ENCODE measurements at regions not wholly inside any gene's neighbourhood (a gene's known extent, or its start where the extent isn't known, plus 50 kb on each side); places are given as distances from the start of the nearest gene placed in this dataset.

DNA sequence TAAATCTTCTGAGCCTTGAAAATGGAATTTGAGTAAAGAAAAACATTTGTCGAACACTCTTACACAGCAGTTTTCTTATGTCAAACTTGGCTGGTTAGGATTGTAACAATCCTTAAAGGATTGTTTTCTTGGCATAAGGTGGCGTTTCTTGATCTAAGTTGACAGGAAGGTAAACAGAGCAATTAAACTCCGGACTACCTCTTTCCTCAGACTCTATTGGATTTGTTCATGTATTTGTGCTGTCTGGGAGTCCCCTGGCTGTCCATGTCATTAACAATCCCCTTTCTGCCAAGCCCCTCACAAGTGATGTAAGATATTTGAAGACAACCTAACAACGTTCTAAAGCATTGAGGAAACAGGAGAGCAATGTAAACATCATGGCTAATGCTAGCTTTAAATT is 222.5 kb upstream of the SNX19 start:
- no peak for ATAC-seq
- TF ChIP-seq TCF4 (CRISPR knock-in tag; IDR thresholded peaks at IDR 0.05; ENCODE audit: borderline replicate concordance) (no peak), ISL1 (CRISPR knock-in tag; IDR thresholded peaks at IDR 0.05) (no peak), ESRRG (CRISPR knock-in tag; IDR thresholded peaks at IDR 0.05) (no peak), CSDC2 (CRISPR knock-in tag; IDR thresholded peaks at IDR 0.05) (no peak), ZFP30 (CRISPR knock-in tag; IDR thresholded peaks at IDR 0.05) (no peak), ZNF8 (CRISPR knock-in tag; IDR thresholded peaks at IDR 0.05) (no peak), OSR1 (CRISPR knock-in tag; IDR thresholded peaks at IDR 0.05) (no peak)
- TF ChIP-seq, protein P1, sequence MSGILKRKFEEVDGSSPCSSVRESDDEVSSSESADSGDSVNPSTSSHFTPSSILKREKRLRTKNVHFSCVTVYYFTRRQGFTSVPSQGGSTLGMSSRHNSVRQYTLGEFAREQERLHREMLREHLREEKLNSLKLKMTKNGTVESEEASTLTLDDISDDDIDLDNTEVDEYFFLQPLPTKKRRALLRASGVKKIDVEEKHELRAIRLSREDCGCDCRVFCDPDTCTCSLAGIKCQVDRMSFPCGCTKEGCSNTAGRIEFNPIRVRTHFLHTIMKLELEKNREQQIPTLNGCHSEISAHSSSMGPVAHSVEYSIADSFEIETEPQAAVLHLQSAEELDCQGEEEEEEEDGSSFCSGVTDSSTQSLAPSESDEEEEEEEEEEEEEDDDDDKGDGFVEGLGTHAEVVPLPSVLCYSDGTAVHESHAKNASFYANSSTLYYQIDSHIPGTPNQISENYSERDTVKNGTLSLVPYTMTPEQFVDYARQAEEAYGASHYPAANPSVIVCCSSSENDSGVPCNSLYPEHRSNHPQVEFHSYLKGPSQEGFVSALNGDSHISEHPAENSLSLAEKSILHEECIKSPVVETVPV (CRISPR knock-in tag; IDR thresholded peaks at IDR 0.05), result no peak

DNA sequence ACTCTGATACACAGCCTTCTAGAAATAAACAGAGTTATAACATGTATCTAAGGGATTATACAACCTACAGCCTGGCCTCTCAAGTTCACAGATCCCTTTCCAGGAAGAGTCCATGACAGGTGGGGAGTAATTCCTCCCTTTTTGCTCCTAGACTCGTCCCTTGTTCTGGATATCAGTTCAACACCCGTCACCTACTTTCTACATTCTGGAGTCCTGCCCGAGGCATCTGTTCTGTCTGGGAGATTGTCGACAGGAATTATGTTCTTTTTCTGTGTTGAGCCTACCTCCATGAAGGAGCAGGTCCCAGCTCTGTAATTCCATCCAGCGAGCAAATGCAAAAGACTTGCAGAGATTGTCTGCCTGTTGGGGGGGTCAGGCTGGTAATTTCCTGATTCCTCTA is 224.6 kb upstream of the NTM start:
- no peak for ATAC-seq
- TF ChIP-seq ISL1 (CRISPR knock-in tag; IDR thresholded peaks at IDR 0.05) (no peak), BACH2 (CRISPR knock-in tag; IDR thresholded peaks at IDR 0.05; ENCODE audit: borderline replicate concordance) (no peak), GLIS3 (CRISPR knock-in tag; IDR thresholded peaks at IDR 0.05) (no peak), ZNF565 (CRISPR knock-in tag; conservative IDR thresholded peaks at IDR 0.05; ENCODE audit: low read depth) (no peak), ZNF70 (CRISPR knock-in tag; IDR thresholded peaks at IDR 0.05) (no peak), SNAI2 (CRISPR knock-in tag; IDR thresholded peaks at IDR 0.05) (no peak), PPARA (CRISPR knock-in tag; IDR thresholded peaks at IDR 0.05; ENCODE audit: borderline replicate concordance) (no peak), ZNF8 (CRISPR knock-in tag; IDR thresholded peaks at IDR 0.05) (no peak), TOX (CRISPR knock-in tag; IDR thresholded peaks at IDR 0.05; ENCODE audit: borderline replicate concordance) (no peak), ZFP30 (CRISPR knock-in tag; IDR thresholded peaks at IDR 0.05) (no peak), ZFP3 (CRISPR knock-in tag; IDR thresholded peaks at IDR 0.05) (no peak)
- TF ChIP-seq, protein P2, sequence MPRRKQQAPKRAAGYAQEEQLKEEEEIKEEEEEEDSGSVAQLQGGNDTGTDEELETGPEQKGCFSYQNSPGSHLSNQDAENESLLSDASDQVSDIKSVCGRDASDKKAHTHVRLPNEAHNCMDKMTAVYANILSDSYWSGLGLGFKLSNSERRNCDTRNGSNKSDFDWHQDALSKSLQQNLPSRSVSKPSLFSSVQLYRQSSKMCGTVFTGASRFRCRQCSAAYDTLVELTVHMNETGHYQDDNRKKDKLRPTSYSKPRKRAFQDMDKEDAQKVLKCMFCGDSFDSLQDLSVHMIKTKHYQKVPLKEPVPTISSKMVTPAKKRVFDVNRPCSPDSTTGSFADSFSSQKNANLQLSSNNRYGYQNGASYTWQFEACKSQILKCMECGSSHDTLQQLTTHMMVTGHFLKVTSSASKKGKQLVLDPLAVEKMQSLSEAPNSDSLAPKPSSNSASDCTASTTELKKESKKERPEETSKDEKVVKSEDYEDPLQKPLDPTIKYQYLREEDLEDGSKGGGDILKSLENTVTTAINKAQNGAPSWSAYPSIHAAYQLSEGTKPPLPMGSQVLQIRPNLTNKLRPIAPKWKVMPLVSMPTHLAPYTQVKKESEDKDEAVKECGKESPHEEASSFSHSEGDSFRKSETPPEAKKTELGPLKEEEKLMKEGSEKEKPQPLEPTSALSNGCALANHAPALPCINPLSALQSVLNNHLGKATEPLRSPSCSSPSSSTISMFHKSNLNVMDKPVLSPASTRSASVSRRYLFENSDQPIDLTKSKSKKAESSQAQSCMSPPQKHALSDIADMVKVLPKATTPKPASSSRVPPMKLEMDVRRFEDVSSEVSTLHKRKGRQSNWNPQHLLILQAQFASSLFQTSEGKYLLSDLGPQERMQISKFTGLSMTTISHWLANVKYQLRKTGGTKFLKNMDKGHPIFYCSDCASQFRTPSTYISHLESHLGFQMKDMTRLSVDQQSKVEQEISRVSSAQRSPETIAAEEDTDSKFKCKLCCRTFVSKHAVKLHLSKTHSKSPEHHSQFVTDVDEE (CRISPR knock-in tag; IDR thresholded peaks at IDR 0.05), result no peak
- TF ChIP-seq, protein P3, sequence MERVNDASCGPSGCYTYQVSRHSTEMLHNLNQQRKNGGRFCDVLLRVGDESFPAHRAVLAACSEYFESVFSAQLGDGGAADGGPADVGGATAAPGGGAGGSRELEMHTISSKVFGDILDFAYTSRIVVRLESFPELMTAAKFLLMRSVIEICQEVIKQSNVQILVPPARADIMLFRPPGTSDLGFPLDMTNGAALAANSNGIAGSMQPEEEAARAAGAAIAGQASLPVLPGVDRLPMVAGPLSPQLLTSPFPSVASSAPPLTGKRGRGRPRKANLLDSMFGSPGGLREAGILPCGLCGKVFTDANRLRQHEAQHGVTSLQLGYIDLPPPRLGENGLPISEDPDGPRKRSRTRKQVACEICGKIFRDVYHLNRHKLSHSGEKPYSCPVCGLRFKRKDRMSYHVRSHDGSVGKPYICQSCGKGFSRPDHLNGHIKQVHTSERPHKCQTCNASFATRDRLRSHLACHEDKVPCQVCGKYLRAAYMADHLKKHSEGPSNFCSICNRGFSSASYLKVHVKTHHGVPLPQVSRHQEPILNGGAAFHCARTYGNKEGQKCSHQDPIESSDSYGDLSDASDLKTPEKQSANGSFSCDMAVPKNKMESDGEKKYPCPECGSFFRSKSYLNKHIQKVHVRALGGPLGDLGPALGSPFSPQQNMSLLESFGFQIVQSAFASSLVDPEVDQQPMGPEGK (CRISPR knock-in tag; IDR thresholded peaks at IDR 0.05; ENCODE audit: borderline replicate concordance), result no peak
- TF ChIP-seq, protein P4, sequence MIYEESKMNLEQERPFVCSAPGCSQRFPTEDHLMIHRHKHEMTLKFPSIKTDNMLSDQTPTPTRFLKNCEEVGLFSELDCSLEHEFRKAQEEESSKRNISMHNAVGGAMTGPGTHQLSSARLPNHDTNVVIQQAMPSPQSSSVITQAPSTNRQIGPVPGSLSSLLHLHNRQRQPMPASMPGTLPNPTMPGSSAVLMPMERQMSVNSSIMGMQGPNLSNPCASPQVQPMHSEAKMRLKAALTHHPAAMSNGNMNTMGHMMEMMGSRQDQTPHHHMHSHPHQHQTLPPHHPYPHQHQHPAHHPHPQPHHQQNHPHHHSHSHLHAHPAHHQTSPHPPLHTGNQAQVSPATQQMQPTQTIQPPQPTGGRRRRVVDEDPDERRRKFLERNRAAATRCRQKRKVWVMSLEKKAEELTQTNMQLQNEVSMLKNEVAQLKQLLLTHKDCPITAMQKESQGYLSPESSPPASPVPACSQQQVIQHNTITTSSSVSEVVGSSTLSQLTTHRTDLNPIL (CRISPR knock-in tag; IDR thresholded peaks at IDR 0.05; ENCODE audit: low read depth), result no peak

DNA sequence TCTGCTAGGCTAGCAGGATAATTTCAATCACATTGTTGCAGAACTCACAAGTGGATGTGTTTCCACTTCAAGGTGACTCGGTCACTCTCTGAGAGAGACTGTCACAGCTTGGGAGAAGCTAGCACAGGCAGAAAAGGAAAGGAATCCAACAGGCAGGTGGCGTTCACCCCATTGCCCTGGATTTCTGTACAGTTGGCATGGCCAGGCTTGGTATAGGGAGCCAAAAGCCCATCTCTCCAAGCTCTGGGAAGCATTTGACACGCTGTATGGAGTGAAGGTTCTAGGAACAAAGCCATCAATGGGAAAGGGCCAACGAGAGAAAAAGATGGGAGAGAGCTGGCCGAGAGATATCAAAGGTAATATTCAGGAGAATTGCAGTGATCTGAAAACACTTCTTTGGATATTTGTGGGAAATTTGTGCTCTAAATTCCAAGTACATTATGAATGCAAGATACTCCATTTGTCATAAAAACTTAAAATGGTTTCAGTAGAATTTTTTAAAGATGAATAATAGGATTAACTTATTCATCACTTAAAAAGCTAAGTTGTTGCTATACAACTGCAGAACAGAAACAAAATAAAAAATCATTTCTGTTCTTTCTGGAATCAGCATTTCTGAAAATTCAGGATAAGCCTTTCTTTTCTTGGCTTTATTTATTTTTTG is 223.5 kb upstream of the NTM start:
- TF ChIP-seq, protein P4 (CRISPR knock-in tag; IDR thresholded peaks at IDR 0.05; ENCODE audit: low read depth), result no peak
- TF ChIP-seq ZNF8 (CRISPR knock-in tag; IDR thresholded peaks at IDR 0.05), result no peak
- no peak for ATAC-seq

DNA sequence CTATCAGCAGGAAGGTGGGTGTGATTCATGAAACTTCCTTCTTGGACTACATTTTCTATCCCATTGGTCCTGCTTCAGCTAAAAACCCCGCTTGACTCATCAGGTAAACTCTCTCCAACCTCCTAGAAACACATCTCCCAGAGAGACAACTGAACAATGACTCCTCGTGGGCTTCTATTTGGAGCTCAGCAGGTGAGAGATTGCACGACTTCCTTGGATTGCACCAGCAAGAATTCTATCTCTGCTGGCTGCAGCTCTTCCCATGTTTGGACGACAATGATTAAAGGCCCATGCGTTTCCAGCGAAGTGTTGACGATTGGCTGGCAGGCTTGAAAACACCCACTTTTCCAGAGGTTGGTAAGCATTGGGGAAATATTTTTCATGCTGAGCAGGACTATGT is 216.1 kb upstream of the NTM start:
- TF ChIP-seq TOX (CRISPR knock-in tag; IDR thresholded peaks at IDR 0.05; ENCODE audit: borderline replicate concordance), result no peak
- no peak for TF ChIP-seq GLIS3 (CRISPR knock-in tag; IDR thresholded peaks at IDR 0.05)
- no peak for TF ChIP-seq ZFP3 (CRISPR knock-in tag; IDR thresholded peaks at IDR 0.05)
- TF ChIP-seq, protein P1 (CRISPR knock-in tag; IDR thresholded peaks at IDR 0.05), result no peak
- no peak for TF ChIP-seq OSR1 (CRISPR knock-in tag; IDR thresholded peaks at IDR 0.05)
- no peak for TF ChIP-seq PPARA (CRISPR knock-in tag; IDR thresholded peaks at IDR 0.05; ENCODE audit: borderline replicate concordance)
- TF ChIP-seq ZFP30 (CRISPR knock-in tag; IDR thresholded peaks at IDR 0.05), result no peak
- ATAC-seq, result no peak

All from SK-N-SH treated with all-trans-retinoic acid at 6 μM for 48 hours (cell line).